HT-29 (cell line): ENCODE measurements at regions not wholly inside any gene's neighbourhood (a gene's known extent, or its start where the extent isn't known, plus 50 kb on each side); places are given as distances from the start of the nearest gene placed in this dataset.

Experiments
- DNase-seq: peaks from one replicate; pipeline ENCODE4 v3.0.0-alpha.2; 2015; ENCODE audit warnings: low spot score

DNA sequence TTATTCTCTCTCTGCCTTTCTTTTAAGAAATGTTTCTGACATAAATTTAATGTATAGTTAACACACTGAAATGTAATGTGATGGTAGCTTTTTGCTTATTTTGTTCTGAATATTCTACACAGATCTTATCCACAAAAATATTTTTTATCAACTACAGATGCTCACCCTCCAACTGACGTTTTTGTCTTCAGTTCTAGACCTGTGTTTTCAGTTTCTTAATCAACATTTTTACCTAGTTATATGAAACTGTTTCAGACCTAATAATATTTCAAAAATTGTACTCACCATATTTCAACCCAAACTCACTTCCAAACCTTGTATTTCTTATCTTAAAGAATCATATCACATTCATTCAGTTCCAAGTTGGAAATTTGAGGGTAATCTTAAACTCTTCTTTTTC is 452.8 kb downstream of the RFPL4B start:
- DNase-seq: no peak

DNA sequence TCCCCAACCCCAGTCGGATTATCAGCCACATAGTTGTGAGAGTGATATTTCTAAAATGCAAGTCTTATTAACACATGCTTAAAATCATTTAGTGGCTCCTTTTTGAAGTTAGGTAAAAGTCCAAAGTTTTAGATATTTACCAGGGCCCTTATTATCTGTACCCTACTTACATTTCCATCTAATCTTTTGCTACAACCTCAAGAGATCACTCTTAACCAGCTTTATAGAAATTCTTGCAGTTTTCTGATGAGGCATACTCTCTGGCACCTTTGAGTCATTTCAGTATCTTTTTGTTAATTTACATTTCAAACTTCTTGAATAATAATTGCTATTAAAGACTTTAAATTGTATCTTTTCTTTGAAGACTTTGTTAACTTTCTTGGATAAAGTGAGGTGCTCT is 453.3 kb downstream of the RFPL4B start:
- DNase-seq: no peak

DNA sequence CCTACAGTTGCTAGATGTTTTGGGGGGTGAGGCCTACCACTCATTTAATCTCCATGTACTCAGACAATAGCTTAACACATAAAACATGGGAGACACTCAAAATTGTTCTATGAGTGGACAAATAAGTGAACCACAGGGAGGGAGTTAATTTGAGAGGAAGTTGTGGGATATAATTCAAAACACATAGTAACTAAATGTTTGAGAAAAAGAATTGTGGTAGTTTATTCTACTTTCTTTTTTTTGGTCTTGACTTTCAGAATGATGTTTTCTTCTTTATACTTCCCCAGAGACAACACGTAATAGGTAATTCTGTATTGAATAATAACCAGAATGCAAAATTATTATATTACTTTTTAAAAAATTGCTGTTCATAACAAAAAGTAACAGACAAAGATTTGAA is 453.8 kb downstream of the RFPL4B start:
- DNase-seq: no peak

DNA sequence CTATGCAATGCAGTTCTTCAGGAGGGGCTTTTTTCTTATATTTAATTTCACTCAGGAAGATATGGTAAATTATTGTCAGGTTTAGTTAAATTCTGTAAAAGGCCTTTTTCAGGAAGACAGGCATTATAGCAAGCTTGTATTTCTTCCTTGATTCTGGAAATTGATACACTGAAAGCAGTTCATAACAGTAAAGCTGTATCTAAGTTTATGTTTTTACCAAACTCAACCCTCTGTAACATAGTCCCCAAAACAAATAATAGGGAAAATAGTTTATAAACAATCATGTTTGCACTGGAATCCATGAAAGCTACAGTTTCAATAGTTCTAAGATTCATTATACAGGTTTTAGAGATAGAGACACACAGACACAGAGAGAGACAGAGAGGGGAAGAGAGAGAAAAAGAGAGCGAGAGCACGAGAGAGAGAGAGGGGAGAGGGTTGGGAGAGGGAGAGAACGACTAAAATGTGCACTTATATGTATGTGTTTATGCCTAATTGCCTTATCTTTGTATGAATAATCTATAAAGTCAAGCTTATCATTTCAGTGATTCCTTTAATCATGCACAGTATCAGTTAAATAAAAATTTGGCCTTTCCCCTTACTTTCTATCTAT is 454.4 kb downstream of the RFPL4B start:
- no peak for DNase-seq

DNA sequence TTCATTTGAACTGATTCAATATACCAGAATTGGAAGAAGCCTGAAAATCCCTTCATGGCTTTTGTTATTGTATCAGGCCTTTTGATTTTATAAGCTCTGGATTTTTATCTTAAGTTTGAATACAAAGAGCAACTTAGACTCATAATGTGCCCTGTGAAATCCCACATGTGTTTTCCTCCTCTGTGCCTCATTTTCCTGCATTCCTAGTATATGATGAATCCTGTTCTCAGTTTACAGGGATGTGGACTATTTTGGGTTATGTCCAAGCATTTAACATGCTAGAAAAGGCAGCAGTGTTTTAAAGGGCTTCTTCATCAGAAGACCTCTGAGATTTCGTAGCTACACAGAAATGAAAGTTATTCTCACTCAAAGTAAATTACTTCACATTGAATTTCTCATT is 455.0 kb downstream of the RFPL4B start:
- DNase-seq: no peak

DNA sequence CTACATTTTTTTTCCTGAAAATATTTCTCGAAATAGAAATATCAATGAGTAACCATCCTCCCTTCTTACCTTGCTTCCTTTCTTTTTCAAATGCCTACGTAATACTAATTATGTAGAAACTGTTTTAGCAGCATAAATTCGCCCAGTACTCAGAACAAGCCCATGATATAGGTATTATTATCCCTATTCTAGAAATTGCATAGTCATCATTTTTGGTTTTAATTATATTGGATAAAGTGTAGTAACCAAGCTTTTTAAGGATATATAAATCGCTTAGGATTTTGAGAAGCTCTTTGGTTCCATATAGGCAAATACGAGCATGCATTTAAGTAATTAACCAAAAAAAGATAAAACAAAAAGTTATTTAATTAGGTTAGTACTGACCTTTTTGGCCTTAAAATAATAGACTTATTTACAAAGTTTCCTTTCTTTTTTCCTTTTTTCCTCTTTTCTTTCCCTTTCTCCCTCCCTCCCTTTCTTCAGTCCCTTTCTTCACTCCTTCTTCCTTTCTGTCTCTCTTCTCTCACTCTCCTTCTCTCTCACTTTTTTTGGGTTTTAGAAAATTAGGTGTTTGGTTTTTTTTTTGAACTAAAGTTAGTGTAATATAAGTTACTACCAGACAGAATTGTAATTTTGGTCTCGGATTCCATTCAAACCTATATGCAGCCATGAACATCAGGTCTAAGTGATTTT is 457.7 kb downstream of the RFPL4B start:
- DNase-seq: no peak

DNA sequence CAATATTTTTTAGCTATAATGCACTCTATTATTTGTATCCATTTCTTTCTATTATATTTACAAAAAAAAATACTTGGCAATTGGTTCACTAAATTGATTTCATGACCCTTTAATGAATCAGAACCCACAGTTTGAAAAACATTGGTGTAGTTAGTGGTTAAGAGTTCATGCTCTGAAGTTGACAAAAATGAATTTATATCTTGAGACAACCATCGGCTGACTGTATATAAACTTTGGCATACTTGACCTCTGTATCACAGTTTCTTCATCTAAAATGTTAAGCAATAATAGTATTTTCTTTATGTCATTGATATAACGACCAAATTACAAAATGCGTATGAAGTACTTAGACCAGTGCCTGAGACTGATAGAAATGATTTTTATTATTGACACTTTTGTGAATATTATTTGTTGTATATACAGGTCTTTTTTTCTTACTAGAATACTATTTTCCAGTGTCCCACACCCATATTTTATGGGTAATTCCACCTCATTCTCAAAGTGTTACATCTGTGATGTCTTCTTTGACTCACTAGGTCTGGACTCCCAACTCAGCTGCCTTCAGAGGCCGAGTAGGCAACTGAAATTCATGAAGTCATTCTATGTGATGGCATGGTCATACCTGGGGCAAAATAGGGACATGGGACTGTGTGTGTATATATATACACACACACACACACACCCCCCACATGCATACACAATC is 459.2 kb downstream of the RFPL4B start:
- no peak for DNase-seq

DNA sequence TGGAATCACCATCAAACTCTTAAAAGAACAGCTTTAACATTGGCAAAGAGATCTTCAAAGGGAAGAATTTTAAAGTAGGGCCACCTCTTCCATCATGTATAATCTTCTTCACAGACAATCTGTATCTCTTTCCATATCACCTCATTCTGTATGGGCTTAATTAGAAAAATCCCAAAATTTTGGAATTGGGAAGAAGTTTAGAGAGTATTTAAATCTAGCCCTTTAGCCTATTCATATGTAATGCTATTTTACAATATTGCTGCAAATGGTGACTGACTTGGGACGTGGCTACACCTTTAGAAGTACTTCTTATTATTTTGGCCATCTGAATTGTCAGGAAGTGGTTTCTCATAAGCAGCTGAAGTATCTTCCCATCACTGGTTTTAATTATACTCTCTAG is 474.3 kb downstream of the RFPL4B start:
- no peak for DNase-seq

DNA sequence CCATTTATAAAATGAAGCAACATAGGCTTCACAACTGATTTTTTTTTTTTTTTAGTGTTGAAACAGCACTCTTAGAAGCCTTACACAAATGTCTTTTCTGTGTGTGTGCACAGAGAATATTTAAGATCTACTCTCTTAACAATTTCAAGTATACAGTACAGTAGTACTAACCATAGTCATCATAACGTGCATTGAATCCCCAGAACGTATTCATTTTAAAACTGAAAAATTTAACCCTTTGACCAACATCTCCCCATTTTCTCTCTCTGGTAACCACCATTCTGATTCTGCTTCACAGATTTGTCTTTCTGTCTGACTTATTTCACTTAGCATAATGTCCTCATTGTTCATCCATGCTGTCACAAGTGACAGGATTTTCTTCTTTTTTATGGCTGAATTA is 475.6 kb downstream of the RFPL4B start:
- DNase-seq: no peak

DNA sequence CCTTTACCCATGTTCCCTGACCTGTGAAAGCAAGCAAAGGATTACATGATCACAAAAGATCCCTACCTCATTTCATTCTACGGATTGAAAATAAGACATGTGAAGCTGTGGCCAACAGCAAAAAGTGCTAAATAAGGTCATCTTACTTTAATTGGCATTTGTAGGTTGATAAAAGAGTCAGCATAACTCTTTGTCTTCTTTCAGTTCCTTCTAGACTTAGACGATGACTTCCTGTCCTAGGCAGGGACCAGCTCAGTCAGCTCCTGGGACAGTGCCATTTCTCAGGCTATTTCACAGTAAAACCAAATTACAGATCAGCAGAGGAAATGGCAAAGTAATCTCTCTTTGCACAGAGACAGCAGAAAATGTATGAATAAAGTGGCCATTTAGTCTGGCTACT is 480.7 kb downstream of the RFPL4B start:
- DNase-seq: no peak

DNA sequence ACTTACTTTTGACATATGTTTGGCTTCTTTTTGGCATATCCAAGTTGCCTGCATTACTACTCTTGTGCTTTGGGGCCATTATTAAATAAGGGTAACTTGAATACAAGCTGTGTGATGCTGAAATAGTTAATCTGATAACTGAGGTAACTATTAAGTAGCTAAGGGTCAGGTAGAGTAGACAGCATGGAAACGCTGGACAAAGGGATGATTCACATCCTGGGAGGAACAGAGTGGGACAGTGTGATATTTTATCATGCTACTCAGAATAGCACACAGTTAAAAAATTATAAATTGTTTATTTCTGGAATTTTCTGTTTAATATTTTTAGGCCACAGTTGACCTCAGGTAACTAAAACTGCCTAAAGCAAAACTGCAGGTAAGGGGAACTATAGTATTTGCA is 483.9 kb downstream of the RFPL4B start:
- DNase-seq: no peak

DNA sequence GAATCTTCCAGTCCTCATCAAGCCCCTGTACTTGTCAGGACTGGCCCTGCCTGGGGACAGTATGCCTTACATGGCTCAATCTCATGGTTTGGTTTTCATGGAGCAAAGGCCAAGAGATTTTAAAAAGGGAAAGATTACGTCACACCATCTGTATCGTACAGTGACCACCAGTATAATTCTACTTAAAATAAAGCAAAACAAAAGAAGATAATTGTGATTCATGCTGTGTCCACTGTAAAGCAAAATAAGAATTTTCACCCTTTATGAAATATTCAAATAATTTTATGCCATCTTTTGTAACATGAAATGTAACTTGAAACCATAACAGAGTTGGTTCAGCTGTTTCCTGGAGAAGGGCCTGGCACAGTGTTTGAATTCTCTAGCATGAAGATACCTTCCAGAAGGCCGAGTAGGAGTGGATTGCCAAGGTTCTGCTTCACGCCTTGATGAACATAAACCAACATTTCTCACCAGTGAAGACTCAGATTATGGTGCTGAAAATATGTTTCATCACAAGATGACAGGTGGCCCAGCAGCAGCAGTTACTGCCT is 486.5 kb downstream of the RFPL4B start:
- DNase-seq: no peak

DNA sequence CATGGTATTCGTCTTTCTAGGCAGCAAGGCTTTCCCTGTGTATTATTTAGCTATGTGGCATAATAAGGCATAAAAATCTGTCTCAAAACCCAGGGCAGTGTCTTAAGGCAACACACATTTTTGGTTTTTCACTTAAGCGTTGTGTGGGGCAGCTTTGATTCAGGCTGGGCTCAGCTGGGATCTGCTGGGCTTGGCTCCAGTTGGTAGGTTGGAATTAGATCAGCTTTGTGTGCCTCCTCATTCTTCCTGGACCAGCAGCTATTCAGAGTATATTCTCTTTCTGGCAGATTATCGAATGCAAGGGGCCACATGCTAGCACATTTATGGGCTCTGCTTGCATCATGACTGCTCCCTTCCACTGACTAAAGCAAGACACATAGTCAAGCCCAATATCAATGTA is 487.9 kb downstream of the RFPL4B start:
- DNase-seq: no peak

DNA sequence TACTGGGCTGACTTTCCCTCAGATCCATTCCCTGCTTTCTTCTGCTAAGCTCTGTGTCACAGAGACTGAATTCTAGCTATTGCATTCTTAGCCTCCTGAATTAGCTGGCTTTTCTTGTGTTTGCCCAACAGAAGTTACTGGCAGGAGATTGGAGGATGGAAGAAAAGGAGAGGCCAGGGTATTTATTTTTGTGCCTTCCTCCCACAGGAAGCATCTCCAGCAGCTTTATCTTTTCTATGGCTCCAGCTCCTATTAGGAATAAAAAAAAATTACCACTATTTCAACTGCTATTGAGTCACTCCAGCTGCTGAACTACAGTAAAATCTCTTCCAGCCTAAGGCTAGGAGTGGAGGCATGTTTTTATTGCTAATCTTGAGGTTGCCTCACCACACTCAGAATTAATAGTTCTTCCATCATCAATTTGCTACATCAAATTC is 492.4 kb downstream of the RFPL4B start:
- no peak for DNase-seq

DNA sequence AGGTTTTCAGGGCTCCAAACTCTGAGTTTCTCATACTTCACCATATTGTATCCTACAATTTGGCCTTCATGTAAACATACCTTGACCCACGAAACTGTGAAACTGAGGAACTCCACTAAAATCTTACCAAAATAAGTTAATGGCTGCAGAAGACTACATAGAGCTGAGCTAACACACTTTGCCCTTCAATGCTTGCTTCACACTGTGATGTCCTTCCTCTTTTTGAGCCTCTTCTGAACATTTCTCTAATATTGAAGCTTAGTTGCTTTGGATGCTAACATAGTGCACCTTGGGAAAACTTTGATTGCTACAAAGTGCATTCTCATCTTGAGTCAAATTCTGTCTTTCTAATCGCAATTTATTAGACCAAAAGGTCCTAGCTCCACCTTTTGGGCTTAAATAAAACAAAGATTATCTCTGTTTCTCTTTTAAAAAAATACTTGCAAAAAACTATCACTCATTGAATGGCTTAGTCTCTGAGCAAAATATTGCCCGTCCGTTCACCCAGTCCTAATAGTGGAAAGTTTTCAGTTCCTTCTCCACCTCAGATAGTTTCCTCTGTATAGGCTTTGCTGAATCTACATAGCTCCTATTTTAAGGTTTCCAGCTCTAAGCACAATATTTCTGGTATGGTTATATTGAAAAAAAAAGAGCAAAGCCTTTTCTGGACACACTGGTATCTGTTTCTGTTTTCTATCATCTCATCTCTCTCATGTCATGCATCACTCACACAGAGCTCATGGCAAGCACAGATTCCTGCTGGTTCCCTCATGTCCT is 494.6 kb downstream of the RFPL4B start:
- DNase-seq: no peak

DNA sequence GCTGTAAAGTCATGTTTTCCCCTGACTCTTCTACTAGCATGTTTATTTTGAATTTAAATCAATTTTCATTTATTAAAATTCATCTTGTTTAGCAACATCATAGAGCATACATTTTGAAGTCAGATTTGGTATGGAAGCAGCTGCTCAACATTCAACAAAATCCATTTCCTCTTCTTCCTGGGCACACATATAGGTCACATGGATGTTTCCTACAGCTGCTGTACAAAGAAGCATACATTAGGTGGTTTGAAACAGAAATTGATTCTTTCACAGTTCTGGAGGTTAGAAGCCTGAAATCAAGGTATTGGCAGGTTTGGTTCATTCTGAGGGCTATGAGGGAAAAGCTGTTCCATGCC is 495.2 kb downstream of the RFPL4B start:
- no peak for DNase-seq

DNA sequence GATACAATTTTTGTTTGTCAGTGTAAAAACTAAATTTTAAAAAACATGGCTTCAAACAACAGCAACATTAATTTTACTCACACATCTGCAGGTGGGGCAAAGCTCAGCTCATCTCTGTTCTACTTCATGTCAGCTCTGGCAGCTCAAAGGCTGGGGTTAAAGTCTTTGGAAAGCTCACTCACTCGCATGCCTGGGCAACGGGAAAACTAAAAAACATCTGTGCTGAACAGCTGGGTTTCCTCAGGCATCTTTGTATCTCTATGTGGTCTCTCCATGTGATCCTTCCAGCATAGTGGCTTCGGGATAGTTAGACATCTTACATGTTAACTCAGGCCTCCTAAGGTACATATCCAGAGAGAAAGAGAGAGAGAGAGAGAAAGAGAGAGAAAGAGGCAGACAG is 499.6 kb downstream of the RFPL4B start:
- no peak for DNase-seq

DNA sequence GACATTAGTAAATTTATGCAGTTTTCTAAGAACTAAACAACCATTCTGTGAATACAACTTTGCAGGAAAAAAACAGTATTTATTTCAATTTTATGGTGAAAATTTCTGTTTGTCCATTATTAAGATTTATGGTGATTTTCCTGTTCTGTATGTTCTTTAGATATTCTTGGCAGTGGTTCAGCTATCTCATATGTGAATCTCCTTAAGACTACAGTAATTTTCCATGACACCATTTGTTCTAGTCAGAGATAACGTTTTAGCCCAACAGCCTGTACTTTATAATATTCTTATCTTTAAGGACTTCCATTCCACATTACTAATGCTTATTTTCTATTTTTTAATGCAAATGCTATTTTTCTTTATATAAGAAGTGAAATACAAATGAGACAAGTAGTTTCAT is 504.0 kb downstream of the RFPL4B start:
- no peak for DNase-seq

DNA sequence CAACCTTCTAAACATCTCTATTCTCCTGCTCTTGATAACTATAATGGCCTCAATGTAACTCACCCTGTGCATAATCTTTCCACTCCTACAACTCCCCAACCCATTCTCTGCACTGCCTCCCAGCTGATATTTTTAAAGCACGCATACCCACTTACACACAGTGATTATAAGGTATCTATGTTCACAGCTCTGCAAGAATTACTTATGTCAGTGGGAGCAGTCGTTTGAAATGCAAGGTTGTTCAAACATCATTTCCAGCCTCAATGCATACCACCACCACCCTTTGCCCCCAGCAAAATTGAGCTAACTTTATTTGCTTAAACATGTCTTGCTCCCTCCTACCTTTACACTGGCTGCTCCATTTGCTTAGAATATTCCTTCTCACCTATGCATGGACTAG is 506.0 kb downstream of the RFPL4B start:
- DNase-seq: no peak

DNA sequence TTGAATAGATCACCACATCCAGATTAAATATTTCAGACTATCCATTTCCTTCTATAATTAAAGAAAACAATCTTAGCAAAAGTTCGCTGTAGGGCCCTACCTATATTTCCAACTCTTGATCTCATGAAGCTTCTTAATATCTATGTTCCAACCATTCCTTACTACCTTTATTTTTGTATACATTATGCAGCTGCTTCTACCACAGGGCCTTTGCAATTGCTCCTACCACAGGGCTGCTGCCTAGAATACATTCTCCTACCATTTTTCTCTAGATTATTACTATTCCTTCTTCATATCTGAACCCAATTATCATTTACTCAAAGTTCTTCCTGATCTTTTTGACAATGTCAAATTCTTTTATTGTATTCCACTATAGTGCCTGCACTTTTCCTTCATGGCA is 516.6 kb downstream of the RFPL4B start:
- DNase-seq: no peak

DNA sequence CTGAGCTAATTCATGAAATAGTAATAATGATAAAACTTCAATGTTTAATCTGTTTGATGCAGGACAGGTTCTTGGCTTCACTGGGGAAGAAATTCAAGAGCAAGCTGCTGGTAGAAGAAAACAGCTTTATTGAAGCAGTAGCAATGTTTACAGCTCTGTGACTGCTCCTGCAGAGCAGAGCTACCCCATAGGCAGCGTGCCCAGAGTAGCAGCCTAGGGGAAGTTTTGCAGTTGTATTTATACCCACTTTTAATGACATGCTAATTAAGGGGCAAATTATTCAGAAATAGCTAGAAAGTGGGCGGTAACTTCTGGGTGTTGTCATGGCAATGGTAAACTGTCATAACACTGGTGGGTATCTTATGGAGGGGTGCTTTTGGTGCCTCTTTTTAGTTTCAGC is 518.0 kb downstream of the RFPL4B start:
- no peak for DNase-seq

DNA sequence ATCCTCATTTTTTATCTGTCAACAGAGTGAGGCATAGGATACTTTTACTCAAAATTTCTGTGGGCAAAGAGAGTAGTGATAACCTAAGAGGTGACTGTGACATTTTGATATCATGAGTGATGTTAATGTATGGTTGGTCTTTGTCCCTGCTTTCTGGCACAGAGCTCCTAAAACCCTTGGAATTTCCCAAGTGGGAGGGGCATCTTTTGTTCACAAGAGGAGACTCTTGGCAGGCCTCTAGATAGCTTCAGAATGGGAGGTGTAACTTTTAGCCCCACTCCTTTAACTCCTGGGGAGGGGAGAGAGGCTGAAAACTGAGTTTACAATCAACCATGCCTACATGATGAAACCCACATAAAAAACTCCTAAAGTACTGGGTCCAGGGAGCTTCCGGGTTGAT is 527.8 kb downstream of the RFPL4B start:
- DNase-seq: no peak
